SK-N-SH (cell line): ENCODE measurements at regions not wholly inside any gene's neighbourhood (a gene's known extent, or its start where the extent isn't known, plus 50 kb on each side); places are given as distances from the start of the nearest gene placed in this dataset.

Experiments used
- CTCF ChIA-PET: fragments of 300-600, 350-600 bp; formaldehyde crosslinking; extraction: SDS; loops from one replicate; lab custom pipeline; 2021; lab: Yijun Ruan, JAX
- POLR2A ChIA-PET: fragments of 350-600 bp; sonication (Branson Sonifier 250); formaldehyde crosslinking; extraction: SDS; loops from one replicate; lab custom pipeline; 2020; ENCODE audit warnings: antibody characterized with exemption, inconsistent platforms; lab: Yijun Ruan, JAX
- DNase-seq: peaks from one replicate; pipeline ENCODE4 v3.0.0; 2012
- H2AFZ ChIP-seq: fragments of 200-600 bp; sonication (generic); 2 replicates; pipeline ENCODE4 v1.8.1; 2016; ENCODE audit warnings: antibody characterized with exemption, mild to moderate bottlenecking, low read depth
- H3F3A ChIP-seq: fragments of 200-600 bp; sonication (generic); replicated peaks from 2 replicates; pipeline ENCODE3; 2016; ENCODE audit warnings: antibody characterized with exemption, mild to moderate bottlenecking; ENCODE audit not compliant: insufficient read depth
- H3K27ac ChIP-seq, 2 experiments: fragments of 200-500 bp in 1 of 2; fragments of 200-600 bp in 1 of 2; sonication (Bioruptor generic) in 1 of 2; sonication (generic), shearing (Covaris generic) in 1 of 2; 2 replicates each; pipeline versions ENCODE4 v1.5.1 to v1.6.1; 2014 to 2016; ENCODE audit warnings: low read depth in 2 of 2, inconsistent platforms in 1 of 2, low read length in 1 of 2, mild to moderate bottlenecking in 1 of 2, mixed read lengths in 1 of 2
- H3K27me3 ChIP-seq: fragments of 200-600 bp; sonication (generic), shearing (Covaris generic); 2 replicates; pipeline ENCODE4 v1.6.1; 2016; ENCODE audit warnings: mixed run types; ENCODE audit not compliant: insufficient read depth
- H3K36me3 ChIP-seq, 2 experiments: fragments of 200-500 bp in 1 of 2; fragments of 200-600 bp in 1 of 2; sonication (Bioruptor generic) in 1 of 2; sonication (generic) in 1 of 2; replicated peaks in 1 of 2; 2 replicates each; pipeline versions ENCODE3 to v1.5.1; 2014 to 2016; ENCODE audit warnings: low read length in 1 of 2, mild to moderate bottlenecking in 1 of 2; ENCODE audit not compliant: insufficient read depth in 2 of 2, control insufficient read depth in 1 of 2
- H3K4me1 ChIP-seq, 2 experiments: fragments of 200-500 bp in 1 of 2; fragments of 200-600 bp in 1 of 2; sonication (Bioruptor generic) in 1 of 2; sonication (generic), shearing (Covaris generic) in 1 of 2; 2 replicates each; pipeline versions ENCODE4 v1.5.1 to v1.6.1; 2014 to 2016; ENCODE audit warnings: low read depth in 1 of 2, low read length in 1 of 2, mixed run types in 1 of 2; ENCODE audit not compliant: insufficient read depth in 2 of 2, control insufficient read depth in 1 of 2
- H3K4me2 ChIP-seq: fragments of 200-600 bp; sonication (generic), shearing (Covaris generic); 2 replicates; pipeline ENCODE4 v1.6.1; 2017; ENCODE audit warnings: mixed run types
- H3K4me3 ChIP-seq, 2 experiments: fragments of 200-500 bp in 1 of 2; fragments of 200-600 bp in 1 of 2; sonication (Bioruptor generic) in 1 of 2; sonication (generic), shearing (Covaris generic) in 1 of 2; 2 replicates each; pipeline versions ENCODE4 v1.5.1 to v1.8.1; 2014 to 2016; ENCODE audit warnings: low read depth in 2 of 2, inconsistent platforms in 1 of 2, low read length in 1 of 2, mild to moderate bottlenecking in 1 of 2, mixed read lengths in 1 of 2, moderate library complexity in 1 of 2
- H3K79me2 ChIP-seq: fragments of 200-600 bp; sonication (generic); 2 replicates; pipeline ENCODE4 v1.8.1; 2017; ENCODE audit warnings: mild to moderate bottlenecking; ENCODE audit not compliant: insufficient read depth
- H3K9ac ChIP-seq: fragments of 200-600 bp; sonication (generic); 2 replicates; pipeline ENCODE4 v1.6.1; 2017; ENCODE audit warnings: mixed run types
- H3K9me2 ChIP-seq: fragments of 200-600 bp; sonication (generic); 2 replicates; pipeline ENCODE4 v1.6.1; 2017; ENCODE audit warnings: mixed run types
- H3K9me3 ChIP-seq: fragments of 200-600 bp; sonication (generic); 2 replicates; pipeline ENCODE4 v1.6.1; 2017; ENCODE audit warnings: mixed run types, mild to moderate bottlenecking, moderate library complexity
- H4K20me1 ChIP-seq: fragments of 200-600 bp; sonication (generic); 2 replicates; pipeline ENCODE4 v1.6.1; 2017; ENCODE audit warnings: mild to moderate bottlenecking, mixed run types; ENCODE audit not compliant: insufficient read depth
- CTCF ChIP-seq: fragments of 200-600 bp; sonication (generic); IDR thresholded peaks from 2 replicates; pipeline ENCODE4 v1.6.1; 2017; ENCODE audit warnings: antibody characterized with exemption, mild to moderate bottlenecking, moderate library complexity
- EP300 ChIP-seq, 2 experiments: IDR thresholded peaks; 2 replicates each; pipeline versions ENCODE4 v1.4.0 to v1.6.1; 2012; ENCODE audit warnings: borderline replicate concordance in 1 of 2, low read depth in 1 of 2, low read length in 1 of 2
- FOXJ3 ChIP-seq: sonication (generic); formaldehyde crosslinking; IDR thresholded peaks from 2 replicates; pipeline ENCODE4 v1.5.1; 2020; ENCODE audit warnings: mild to moderate bottlenecking, missing genetic modification reagents
- MAX ChIP-seq: IDR thresholded peaks from 2 replicates; pipeline ENCODE4 v1.4.0; 2012; ENCODE audit warnings: low read depth
- MXI1 ChIP-seq: IDR thresholded peaks from 2 replicates; pipeline ENCODE4 v1.6.1; 2012; ENCODE audit warnings: mild to moderate bottlenecking, low read depth, low read length, improper control_type of control experiment
- NFIC ChIP-seq: IDR thresholded peaks from 2 replicates; pipeline ENCODE4 v1.4.0; 2012; ENCODE audit warnings: borderline replicate concordance
- POLR2AphosphoS5 ChIP-seq: IDR thresholded peaks from 2 replicates; pipeline ENCODE4 v1.6.1; 2012; ENCODE audit warnings: low read depth, low read length
- RAD21 ChIP-seq: IDR thresholded peaks from 2 replicates; pipeline ENCODE4 v1.6.1; 2012; ENCODE audit warnings: mild to moderate bottlenecking, low read length
- YY1 ChIP-seq: IDR thresholded peaks from 2 replicates; pipeline ENCODE4 v1.4.0; 2012; ENCODE audit warnings: low read depth, mild to moderate bottlenecking
- WGBS: methylation state at CpG from one replicate; pipeline ENCODE4 v1.1.6; 2017; ENCODE audit warnings: low lambda C conversion rate; 5-methylcytosine and 5-hydroxymethylcytosine counted together
- TF ChIP-seq, protein P1 (sequence below): IDR thresholded peaks from 2 replicates; pipeline ENCODE4 v1.6.1; 2012; ENCODE audit warnings: mild to moderate bottlenecking, low read depth, low read length, moderate library complexity

DNA sequence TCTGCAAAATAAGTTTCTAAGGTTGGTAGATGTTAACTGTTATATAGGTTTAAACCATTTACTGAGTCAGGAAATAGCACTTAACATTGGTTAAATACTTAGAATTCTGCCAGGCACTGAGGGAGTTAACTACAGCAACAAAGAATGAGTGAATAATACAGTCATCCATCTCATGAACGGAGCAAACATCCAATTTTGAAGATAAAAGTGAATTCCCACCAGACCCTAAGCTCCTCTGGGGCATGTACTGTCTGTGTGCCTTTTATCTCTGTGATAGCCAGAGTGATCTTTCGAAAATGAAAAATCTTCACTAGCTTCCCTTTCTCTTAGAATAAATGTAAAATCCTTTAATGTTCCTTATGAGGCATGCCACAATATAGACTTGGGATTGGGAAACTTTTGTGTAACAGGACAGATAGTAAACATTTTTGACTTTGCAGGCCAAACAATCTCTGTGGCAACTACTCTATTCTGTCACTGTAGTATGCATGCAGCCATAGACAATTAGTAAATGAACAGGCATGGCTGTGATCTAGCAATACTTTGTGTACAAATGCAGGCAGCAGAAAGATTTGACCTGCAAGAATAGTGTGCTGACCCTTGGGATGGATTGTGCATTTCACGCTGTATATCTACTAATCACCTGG is 294.5 kb upstream of the LMCD1 start:
- H4K20me1 ChIP-seq = no peaks in the 10 kb centered on the region
- CTCF ChIA-PET = interaction anchor here (0.7 to 2.0 kb wide), 5 partner anchors 10 to 1804 kb away, joined by 3 to 7 read pairs (median 3); no protein-coding TSS in a partner anchor

DNA sequence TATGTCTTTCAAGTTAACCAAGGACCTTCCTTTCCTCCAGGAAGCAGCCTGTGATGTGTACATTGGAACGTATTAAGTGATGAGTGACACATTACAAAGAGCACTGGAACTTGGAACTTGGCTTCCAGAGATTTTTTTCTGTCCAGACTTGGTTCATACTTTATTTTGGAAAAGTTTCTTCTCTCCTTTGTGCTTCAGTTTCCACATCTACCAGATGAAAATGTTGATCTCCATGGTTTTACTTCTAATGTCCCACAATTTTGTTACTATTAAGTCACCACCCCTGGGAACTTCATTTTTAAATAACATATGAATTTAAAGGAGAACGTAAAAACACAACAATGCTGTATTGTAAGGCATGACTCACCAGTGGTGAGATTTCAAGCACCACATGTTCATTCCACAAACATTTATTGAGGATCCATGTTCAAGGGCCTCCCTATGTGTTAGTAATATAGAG is 290.7 kb upstream of the LMCD1 start:
- Histone ChIP-seq H3F3A (no peaks in the 10 kb centered on the region), H3K27ac (no peak overlapping the region), H3K4me1 (peaks cover 0 to 3% of the 10 kb centered on the region in 2 experiments; a peak in 2 of 4 replicates), H4K20me1 (no peaks in the 10 kb centered on the region), H3K36me3 (no peaks in the 10 kb centered on the region), H3K9ac (no peak overlapping the region), H3K9me3 (no peaks in the 10 kb centered on the region), H3K9me2 (no peaks in the 10 kb centered on the region), H3K4me3 (no peak overlapping the region), H2AFZ (no peak overlapping the region), H3K27me3 (no peaks in the 10 kb centered on the region), H3K79me2 (no peaks in the 10 kb centered on the region), H3K4me2 (no peak overlapping the region)
- TF ChIP-seq POLR2AphosphoS5 (no peak), RAD21 (no peak), YY1 (no peak), MAX (no peak), NFIC (no peak)
- TF ChIP-seq, protein P1, sequence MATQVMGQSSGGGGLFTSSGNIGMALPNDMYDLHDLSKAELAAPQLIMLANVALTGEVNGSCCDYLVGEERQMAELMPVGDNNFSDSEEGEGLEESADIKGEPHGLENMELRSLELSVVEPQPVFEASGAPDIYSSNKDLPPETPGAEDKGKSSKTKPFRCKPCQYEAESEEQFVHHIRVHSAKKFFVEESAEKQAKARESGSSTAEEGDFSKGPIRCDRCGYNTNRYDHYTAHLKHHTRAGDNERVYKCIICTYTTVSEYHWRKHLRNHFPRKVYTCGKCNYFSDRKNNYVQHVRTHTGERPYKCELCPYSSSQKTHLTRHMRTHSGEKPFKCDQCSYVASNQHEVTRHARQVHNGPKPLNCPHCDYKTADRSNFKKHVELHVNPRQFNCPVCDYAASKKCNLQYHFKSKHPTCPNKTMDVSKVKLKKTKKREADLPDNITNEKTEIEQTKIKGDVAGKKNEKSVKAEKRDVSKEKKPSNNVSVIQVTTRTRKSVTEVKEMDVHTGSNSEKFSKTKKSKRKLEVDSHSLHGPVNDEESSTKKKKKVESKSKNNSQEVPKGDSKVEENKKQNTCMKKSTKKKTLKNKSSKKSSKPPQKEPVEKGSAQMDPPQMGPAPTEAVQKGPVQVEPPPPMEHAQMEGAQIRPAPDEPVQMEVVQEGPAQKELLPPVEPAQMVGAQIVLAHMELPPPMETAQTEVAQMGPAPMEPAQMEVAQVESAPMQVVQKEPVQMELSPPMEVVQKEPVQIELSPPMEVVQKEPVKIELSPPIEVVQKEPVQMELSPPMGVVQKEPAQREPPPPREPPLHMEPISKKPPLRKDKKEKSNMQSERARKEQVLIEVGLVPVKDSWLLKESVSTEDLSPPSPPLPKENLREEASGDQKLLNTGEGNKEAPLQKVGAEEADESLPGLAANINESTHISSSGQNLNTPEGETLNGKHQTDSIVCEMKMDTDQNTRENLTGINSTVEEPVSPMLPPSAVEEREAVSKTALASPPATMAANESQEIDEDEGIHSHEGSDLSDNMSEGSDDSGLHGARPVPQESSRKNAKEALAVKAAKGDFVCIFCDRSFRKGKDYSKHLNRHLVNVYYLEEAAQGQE = no peak
- ChIA-PET POLR2A (no interaction called here), CTCF (no interaction called here)
- no peak for DNase-seq
- WGBS = 20% methylated on average over 2 of the region's 2 CpGs

More for the DNA sequence above, 294.5 kb upstream of the LMCD1 start:
- peak overlapping the region in 1 of 2 experiments; percentile 75; a peak in 2 of 4 replicates for H3K27ac ChIP-seq
- H3K4me1 ChIP-seq = peaks cover 0 to 3% of the 10 kb centered on the region in 2 experiments; a peak in 2 of 4 replicates
- no peak overlapping the region for H2AFZ ChIP-seq
- no peak overlapping the region for H3K9ac ChIP-seq
- DNase-seq = peak; percentile 26
- H3K9me3 ChIP-seq = no peaks in the 10 kb centered on the region
- POLR2A ChIA-PET = no interaction called here
- H3F3A ChIP-seq = no peaks in the 10 kb centered on the region
- no peaks in the 10 kb centered on the region for H3K79me2 ChIP-seq
- TF ChIP-seq NFIC (no peak), MXI1 (peak; percentile 15; the same call in 1 of the 2 replicates), CTCF (no peak), FOXJ3 (CRISPR knock-in tag) (no peak), EP300 (IDR thresholded peaks at IDR 0.05; ENCODE audit: borderline replicate concordance in 1 of 2, low read depth in 1 of 2, low read length in 1 of 2) (peak in 1 of 2 experiments; percentile 20; a peak in 1 of 4 replicates)
- TF ChIP-seq, all 33 proteins: peak for 2
- Histone ChIP-seq H3K4me2 (no peak overlapping the region), H3K27me3 (no peaks in the 10 kb centered on the region), H3K4me3 (no peak overlapping the region), H3K36me3 (no peaks in the 10 kb centered on the region), H3K9me2 (no peaks in the 10 kb centered on the region)
- 36% methylated on average over 3 of the region's 3 CpGs for WGBS
